H1 (cell line): ENCODE measurements at regions not wholly inside any gene's neighbourhood (a gene's known extent, or its start where the extent isn't known, plus 50 kb on each side); places are given as distances from the start of the nearest gene placed in this dataset.
A peak's percentile ranks its signal among the peaks of the same experiment; 100 is the strongest.

Source experiments
- CTCF ChIA-PET: fragments of 300-600 bp; sonication (Branson Sonifier 250); formaldehyde crosslinking; loops from one replicate; lab custom pipeline; 2021; ENCODE audit not compliant: partially characterized antibody; lab: Charles Lee
- POLR2A ChIA-PET: fragments of 300-600 bp; sonication (Branson Sonifier 250); formaldehyde crosslinking; loops from one replicate; lab custom pipeline; 2021; ENCODE audit warnings: inconsistent platforms; ENCODE audit not compliant: partially characterized antibody; lab: Charles Lee
- DNase-seq, 2 experiments: peaks; one replicate each; pipeline versions ENCODE4 v3.0.0 to v3.0.0-alpha.2; 2010 to 2022; ENCODE audit warnings: low spot score in 2 of 2, low read depth in 1 of 2, mixed read lengths in 1 of 2
- FAIRE-seq: peaks from 2 replicates; lab custom pipeline; 2011; peaks lifted over from hg19 to GRCh38; lab: Jason Lieb, UNC
- H2AFZ ChIP-seq: 2 replicates; pipeline ENCODE4 v1.8.1; 2012; ENCODE audit warnings: low read length, inconsistent platforms
- H2AK5ac ChIP-seq: 2 replicates; pipeline ENCODE4 v1.6.1; 2013; ENCODE audit warnings: low read depth, low read length
- H2BK120ac ChIP-seq: replicated peaks from 2 replicates; pipeline ENCODE3; 2013; ENCODE audit warnings: low read depth, low read length, inconsistent platforms
- H2BK12ac ChIP-seq: 2 replicates; pipeline ENCODE4 v1.6.1; 2013; ENCODE audit warnings: low read depth, low read length
- H2BK15ac ChIP-seq: 2 replicates; pipeline ENCODE4 v1.6.1; 2013; ENCODE audit warnings: low read length
- H2BK20ac ChIP-seq: 2 replicates; pipeline ENCODE4 v1.6.1; 2013; ENCODE audit warnings: low read length
- H2BK5ac ChIP-seq: 2 replicates; pipeline ENCODE4 v1.6.1; 2013; ENCODE audit warnings: low read depth, low read length
- H3K14ac ChIP-seq: 2 replicates; pipeline ENCODE4 v1.6.1; 2013; ENCODE audit warnings: inconsistent platforms; ENCODE audit not compliant: insufficient read length
- H3K18ac ChIP-seq: 2 replicates; pipeline ENCODE4 v1.6.1; 2013; ENCODE audit warnings: low read length; ENCODE audit errors: extremely low read depth
- H3K23ac ChIP-seq: 2 replicates; pipeline ENCODE4 v1.6.1; 2013; ENCODE audit warnings: inconsistent platforms; ENCODE audit not compliant: insufficient read length
- H3K23me2 ChIP-seq: 2 replicates; pipeline ENCODE4 v1.6.1; 2013; ENCODE audit warnings: low read depth, low read length
- H3K27ac ChIP-seq: 2 replicates; pipeline ENCODE4 v1.6.1; 2011; ENCODE audit warnings: low read depth, low read length, inconsistent platforms
- H3K27me3 ChIP-seq, 4 experiments: replicated peaks in 1 of 4; 1 replicate in 1 of 4; 2 replicates in 3 of 4; pipeline versions ENCODE4 v1.6.1 to v1.8.1; 2011 to 2013; ENCODE audit warnings: low read length in 3 of 4, mild to moderate bottlenecking in 3 of 4, inconsistent platforms in 2 of 4, mixed read lengths in 2 of 4, moderate library complexity in 1 of 4; ENCODE audit not compliant: control insufficient read depth in 3 of 4, insufficient read depth in 3 of 4; ENCODE audit errors: extremely low read depth in 1 of 4
- H3K36me3 ChIP-seq, 4 experiments: 2 replicates each; pipeline versions ENCODE4 v1.6.1 to v1.8.1; 2011 to 2013; ENCODE audit warnings: mild to moderate bottlenecking in 4 of 4, low read length in 3 of 4, moderate library complexity in 2 of 4, control low read depth in 1 of 4, inconsistent platforms in 1 of 4; ENCODE audit not compliant: insufficient read depth in 4 of 4, control insufficient read depth in 2 of 4
- H3K4ac ChIP-seq: replicated peaks from 2 replicates; pipeline ENCODE3; 2013; ENCODE audit warnings: low read length, low read depth, mixed read lengths, inconsistent platforms; ENCODE audit not compliant: insufficient read length
- H3K4me1 ChIP-seq, 4 experiments: replicated peaks in 1 of 4; 1 replicate in 1 of 4; 2 replicates in 3 of 4; pipeline versions ENCODE4 v1.6.1 to v1.8.1; 2011 to 2013; ENCODE audit warnings: low read length in 3 of 4, inconsistent platforms in 2 of 4, mixed read lengths in 1 of 4; ENCODE audit not compliant: insufficient read depth in 4 of 4, control insufficient read depth in 3 of 4
- H3K4me2 ChIP-seq, 2 experiments: 2 replicates each; pipeline versions ENCODE4 v1.6.1 to v1.8.1; 2011 to 2013; ENCODE audit warnings: low read depth in 2 of 2, low read length in 2 of 2, control low read depth in 1 of 2, inconsistent platforms in 1 of 2, mild to moderate bottlenecking in 1 of 2; ENCODE audit not compliant: insufficient read depth in 1 of 2
- H3K4me3 ChIP-seq, 4 experiments: fragments of 200-600, 300-600 bp in 1 of 4; sonication (generic), shearing (Covaris generic), sonication (Bioruptor Twin) in 1 of 4; 2 replicates each; pipeline versions ENCODE4 v1.5.1 to v1.8.1; 2011 to 2016; ENCODE audit warnings: low read length in 4 of 4, low read depth in 3 of 4, control low read depth in 2 of 4, inconsistent platforms in 2 of 4, mild to moderate bottlenecking in 2 of 4, mixed read lengths in 1 of 4, moderate library complexity in 1 of 4; ENCODE audit not compliant: insufficient read depth in 2 of 4; ENCODE audit errors: extremely low read depth in 1 of 4
- H3K56ac ChIP-seq: replicated peaks from 2 replicates; pipeline ENCODE3; 2013; ENCODE audit warnings: low read depth, mild to moderate bottlenecking, mixed read lengths, low read length, inconsistent platforms; ENCODE audit not compliant: insufficient read length
- H3K79me1 ChIP-seq: 2 replicates; pipeline ENCODE4 v1.6.1; 2013; ENCODE audit warnings: low read depth, low read length, control low read depth
- H3K79me2 ChIP-seq, 2 experiments: 2 replicates each; pipeline versions ENCODE4 v1.6.1 to v1.8.1; 2012 to 2013; ENCODE audit warnings: low read length in 2 of 2, mild to moderate bottlenecking in 2 of 2, inconsistent platforms in 1 of 2; ENCODE audit not compliant: insufficient read depth in 2 of 2, control insufficient read depth in 1 of 2
- H3K9ac ChIP-seq, 4 experiments: replicated peaks in 1 of 4; 1 replicate in 1 of 4; 2 replicates in 3 of 4; pipeline versions ENCODE4 v1.6.1 to v1.8.1; 2011 to 2013; ENCODE audit warnings: low read depth in 3 of 4, low read length in 3 of 4, control low read depth in 2 of 4, mild to moderate bottlenecking in 2 of 4, moderate library complexity in 2 of 4, inconsistent platforms in 1 of 4; ENCODE audit errors: extremely low read depth in 1 of 4
- H3K9me3 ChIP-seq, 2 experiments: 2 replicates each; pipeline versions ENCODE4 v1.6.1 to v1.8.1; 2012 to 2013; ENCODE audit warnings: mild to moderate bottlenecking in 2 of 2, moderate library complexity in 2 of 2, control low read depth in 1 of 2, inconsistent platforms in 1 of 2, low read depth in 1 of 2, low read length in 1 of 2, mixed read lengths in 1 of 2; ENCODE audit not compliant: insufficient read depth in 2 of 2
- H4K20me1 ChIP-seq, 2 experiments: replicated peaks in 1 of 2; 2 replicates each; pipeline versions ENCODE3 to v1.8.1; 2011 to 2013; ENCODE audit warnings: inconsistent platforms in 2 of 2, low read length in 2 of 2, mild to moderate bottlenecking in 1 of 2; ENCODE audit not compliant: insufficient read depth in 2 of 2, control insufficient read depth in 1 of 2
- H4K5ac ChIP-seq: 2 replicates; pipeline ENCODE4 v1.6.1; 2013; ENCODE audit warnings: low read length, low read depth, mixed read lengths, inconsistent platforms; ENCODE audit not compliant: insufficient read length
- H4K8ac ChIP-seq: 2 replicates; pipeline ENCODE4 v1.8.0; 2013; ENCODE audit warnings: mild to moderate bottlenecking, moderate library complexity, low read length, inconsistent platforms; ENCODE audit not compliant: insufficient read depth; ENCODE audit errors: extremely low read depth
- H4K91ac ChIP-seq: replicated peaks from 2 replicates; pipeline ENCODE3; 2013; ENCODE audit warnings: low read length, mixed read lengths, inconsistent platforms; ENCODE audit not compliant: insufficient read length
- CEBPB ChIP-seq: IDR thresholded peaks from 2 replicates; pipeline ENCODE4 v1.6.1; 2012; ENCODE audit warnings: low read depth, low read length
- CHD1 ChIP-seq: IDR thresholded peaks from 2 replicates; pipeline ENCODE4 v1.6.1; 2012; ENCODE audit warnings: low read depth, low read length, improper control_type of control experiment
- CTBP2 ChIP-seq: IDR thresholded peaks from 2 replicates; pipeline ENCODE4 v1.7.0; 2011; ENCODE audit warnings: borderline replicate concordance, mild to moderate bottlenecking, moderate library complexity, mixed read lengths, low read length; ENCODE audit not compliant: insufficient read depth, insufficient read length
- EP300 ChIP-seq, 2 experiments: IDR thresholded peaks; 1 replicate in 1 of 2; 2 replicates in 1 of 2; pipeline ENCODE4 v1.6.1; 2011 to 2012; ENCODE audit warnings: low read depth in 2 of 2, low read length in 2 of 2, mild to moderate bottlenecking in 2 of 2, borderline replicate concordance in 1 of 2, inconsistent platforms in 1 of 2, moderate library complexity in 1 of 2
- GABPA ChIP-seq: IDR thresholded peaks from 2 replicates; pipeline ENCODE4 v1.6.1; 2011; ENCODE audit warnings: mild to moderate bottlenecking, low read length, moderate library complexity, borderline replicate concordance; ENCODE audit not compliant: insufficient read depth
- JUN ChIP-seq: IDR thresholded peaks from 2 replicates; pipeline ENCODE4 v1.6.1; 2011; ENCODE audit warnings: low read depth, mild to moderate bottlenecking, improper control_type of control experiment, low read length
- JUND ChIP-seq: IDR thresholded peaks from 2 replicates; pipeline ENCODE4 v1.6.1; 2011; ENCODE audit warnings: mild to moderate bottlenecking, improper control_type of control experiment, low read length
- KDM4A ChIP-seq: IDR thresholded peaks from one replicate; pipeline ENCODE4 v1.7.1; 2012; ENCODE audit warnings: low read depth, mild to moderate bottlenecking, moderate library complexity, low read length, inconsistent platforms; ENCODE audit not compliant: severe bottlenecking
- MAFK ChIP-seq: IDR thresholded peaks from 2 replicates; pipeline ENCODE4 v1.6.1; 2012; ENCODE audit warnings: low read depth, mild to moderate bottlenecking, improper control_type of control experiment, low read length
- MAX ChIP-seq: IDR thresholded peaks from 2 replicates; pipeline ENCODE4 v1.6.1; 2012; ENCODE audit warnings: inconsistent platforms
- TAF7 ChIP-seq: optimal IDR thresholded peaks from 2 replicates; pipeline ENCODE3; 2011; ENCODE audit warnings: low read depth, mild to moderate bottlenecking, inconsistent platforms, low read length, moderate library complexity, borderline replicate concordance
- YY1 ChIP-seq: IDR thresholded peaks from 2 replicates; pipeline ENCODE4 v1.6.1; 2011; ENCODE audit warnings: low read depth, mild to moderate bottlenecking, low read length
- WGBS, 2 experiments: shearing (Covaris generic) in 1 of 2; methylation state at CpG; one replicate each; pipeline versions ENCODE4 v1.1.6 to v1.1.7; 2013 to 2015; ENCODE audit warnings: low lambda C conversion rate in 2 of 2, mixed read lengths in 2 of 2, inconsistent platforms in 1 of 2, low coverage in 1 of 2, missing lambda C conversion rate in 1 of 2; ENCODE audit not compliant: insufficient replicate concordance in 2 of 2, insufficient coverage in 1 of 2, insufficient read length in 1 of 2; ENCODE audit errors: extremely low coverage in 1 of 2, missing lambda C conversion rate in 1 of 2; 5-methylcytosine and 5-hydroxymethylcytosine counted together
- TF ChIP-seq, protein P1 (sequence below): IDR thresholded peaks from 2 replicates; pipeline ENCODE4 v1.6.1; 2011; ENCODE audit warnings: low read length, improper control_type of control experiment

GRCh38 chr6:14386668-14387067, 269.1 kb downstream of the CD83 start:
- no peak overlapping the region for H3K9ac ChIP-seq
- H3K23me2 ChIP-seq, result no peaks in the 10 kb centered on the region; the same call in 1 of the 2 replicates
- H4K5ac ChIP-seq, result no peak overlapping the region
- ChIA-PET POLR2A (no interaction called here), CTCF (interaction anchor here (1.8 kb wide), 1 partner anchor 10 kb away, joined by 7 read pairs; no protein-coding TSS in a partner anchor)
- H2BK20ac ChIP-seq, result peak overlapping the region; percentile 66
- no peaks in the 10 kb centered on the region for H3K79me2 ChIP-seq
- H3K27me3 ChIP-seq, result no peaks in the 10 kb centered on the region
- WGBS, 2 experiments, result 88% methylated on average over 4 of the region's 4 CpGs; no CpG with 5 or more reads in 1 of the 2 experiments
- H2BK15ac ChIP-seq, result 0 out of 2 replicates have a peak overlapping the region, but pooled peaks have one; percentile 53
- no peaks in the 10 kb centered on the region for H4K20me1 ChIP-seq
- H3K4me3 ChIP-seq, result no peak overlapping the region
- H4K91ac ChIP-seq, result no peak overlapping the region
- H2BK120ac ChIP-seq, result peak overlapping the region; percentile 50
- peaks cover 3 to 25% (median 21%) of the 10 kb centered on the region in 4 experiments; a peak in 5 of 7 replicates for H3K4me1 ChIP-seq
- H3K14ac ChIP-seq, result no peak overlapping the region
- peak overlapping the region; percentile 44; the same call in 1 of the 2 replicates for H2AK5ac ChIP-seq
- H3K79me1 ChIP-seq, result no peaks in the 10 kb centered on the region
- no peak overlapping the region for H4K8ac ChIP-seq
- no peaks in the 10 kb centered on the region for H3K9me3 ChIP-seq
- FAIRE-seq (no peak), DNase-seq (no peak)
- no peak overlapping the region for H3K56ac ChIP-seq
- no peak overlapping the region for H3K23ac ChIP-seq
- no peak overlapping the region for H3K4ac ChIP-seq
- H3K4me2 ChIP-seq, result no peak overlapping the region
- H3K18ac ChIP-seq, result no peak overlapping the region
- H2BK12ac ChIP-seq, result peak overlapping the region; percentile 77; the same call in 1 of the 2 replicates
- H3K27ac ChIP-seq, result no peak overlapping the region
- H2BK5ac ChIP-seq, result peak overlapping the region; percentile 35; the same call in 1 of the 2 replicates
- no peaks in the 10 kb centered on the region for H3K36me3 ChIP-seq
- no peak overlapping the region for H2AFZ ChIP-seq
- no peak for TF ChIP-seq YY1
- TF ChIP-seq JUN, result no peak
- TF ChIP-seq EP300 (IDR thresholded peaks at IDR 0.05; ENCODE audit: borderline replicate concordance in 1 of 2, low read depth in 2 of 2, low read length in 2 of 2), result no peak
- no peak for TF ChIP-seq GABPA
- no peak for TF ChIP-seq CEBPB
- TF ChIP-seq TAF7, result no peak
- no peak for TF ChIP-seq MAX
- no peak for TF ChIP-seq JUND
- TF ChIP-seq, protein P1, sequence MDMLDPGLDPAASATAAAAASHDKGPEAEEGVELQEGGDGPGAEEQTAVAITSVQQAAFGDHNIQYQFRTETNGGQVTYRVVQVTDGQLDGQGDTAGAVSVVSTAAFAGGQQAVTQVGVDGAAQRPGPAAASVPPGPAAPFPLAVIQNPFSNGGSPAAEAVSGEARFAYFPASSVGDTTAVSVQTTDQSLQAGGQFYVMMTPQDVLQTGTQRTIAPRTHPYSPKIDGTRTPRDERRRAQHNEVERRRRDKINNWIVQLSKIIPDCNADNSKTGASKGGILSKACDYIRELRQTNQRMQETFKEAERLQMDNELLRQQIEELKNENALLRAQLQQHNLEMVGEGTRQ, result no peak
- no peak for TF ChIP-seq CHD1
- no peak for TF ChIP-seq KDM4A
- no peak for TF ChIP-seq CTBP2
- no peak for TF ChIP-seq MAFK
